ENCODE measurements at regions not wholly inside any gene's neighbourhood (a gene's known extent, or its start where the extent isn't known, plus 50 kb on each side); places are given as distances from the start of the nearest gene placed in this dataset.

DNA sequence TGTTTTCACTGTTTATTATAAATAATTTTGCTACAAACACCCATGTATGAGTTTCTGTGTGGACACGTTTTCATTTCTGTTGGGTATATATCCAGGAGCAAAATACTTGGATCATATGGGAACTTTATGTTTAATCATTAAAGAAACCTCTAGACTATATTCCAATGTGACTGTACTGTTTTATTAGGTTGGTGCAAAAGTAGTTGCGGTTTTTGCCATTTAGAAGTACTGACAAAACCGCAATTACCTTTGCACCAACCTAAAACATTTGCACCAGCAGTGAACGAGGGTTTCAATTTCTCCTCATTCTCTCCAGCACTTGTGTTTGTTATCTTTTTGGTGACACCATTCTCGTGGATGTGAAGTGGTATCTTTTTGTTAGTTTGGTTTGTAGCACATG lies 565.0 kb downstream of the TRIML1 start:
- DNase-seq (ENCODE audit: low read depth, low spot score) (no peak), ATAC-seq (no peak)
- ChIA-PET CTCF (no interaction called here), POLR2A (no interaction called here)
- H3K4me1 ChIP-seq (ENCODE audit: control insufficient read depth, insufficient read depth, low read length), result no peaks in the 10 kb centered on the region
- H3K4me3 ChIP-seq (ENCODE audit: low read depth in 2 of 2, low read length in 2 of 2), result no peak overlapping the region
- TF ChIP-seq POLR2AphosphoS5 (IDR thresholded peaks at IDR 0.05; ENCODE audit: low read depth, low read length) (no peak), CTCF (IDR thresholded peaks at IDR 0.05) (no peak), SIN3A (IDR thresholded peaks at IDR 0.05; ENCODE audit: borderline replicate concordance, insufficient read depth, low read depth, low read length) (no peak), TCF7L2 (IDR thresholded peaks at IDR 0.05; ENCODE audit: low read depth, low read length) (no peak)
- TF ChIP-seq, protein P1, sequence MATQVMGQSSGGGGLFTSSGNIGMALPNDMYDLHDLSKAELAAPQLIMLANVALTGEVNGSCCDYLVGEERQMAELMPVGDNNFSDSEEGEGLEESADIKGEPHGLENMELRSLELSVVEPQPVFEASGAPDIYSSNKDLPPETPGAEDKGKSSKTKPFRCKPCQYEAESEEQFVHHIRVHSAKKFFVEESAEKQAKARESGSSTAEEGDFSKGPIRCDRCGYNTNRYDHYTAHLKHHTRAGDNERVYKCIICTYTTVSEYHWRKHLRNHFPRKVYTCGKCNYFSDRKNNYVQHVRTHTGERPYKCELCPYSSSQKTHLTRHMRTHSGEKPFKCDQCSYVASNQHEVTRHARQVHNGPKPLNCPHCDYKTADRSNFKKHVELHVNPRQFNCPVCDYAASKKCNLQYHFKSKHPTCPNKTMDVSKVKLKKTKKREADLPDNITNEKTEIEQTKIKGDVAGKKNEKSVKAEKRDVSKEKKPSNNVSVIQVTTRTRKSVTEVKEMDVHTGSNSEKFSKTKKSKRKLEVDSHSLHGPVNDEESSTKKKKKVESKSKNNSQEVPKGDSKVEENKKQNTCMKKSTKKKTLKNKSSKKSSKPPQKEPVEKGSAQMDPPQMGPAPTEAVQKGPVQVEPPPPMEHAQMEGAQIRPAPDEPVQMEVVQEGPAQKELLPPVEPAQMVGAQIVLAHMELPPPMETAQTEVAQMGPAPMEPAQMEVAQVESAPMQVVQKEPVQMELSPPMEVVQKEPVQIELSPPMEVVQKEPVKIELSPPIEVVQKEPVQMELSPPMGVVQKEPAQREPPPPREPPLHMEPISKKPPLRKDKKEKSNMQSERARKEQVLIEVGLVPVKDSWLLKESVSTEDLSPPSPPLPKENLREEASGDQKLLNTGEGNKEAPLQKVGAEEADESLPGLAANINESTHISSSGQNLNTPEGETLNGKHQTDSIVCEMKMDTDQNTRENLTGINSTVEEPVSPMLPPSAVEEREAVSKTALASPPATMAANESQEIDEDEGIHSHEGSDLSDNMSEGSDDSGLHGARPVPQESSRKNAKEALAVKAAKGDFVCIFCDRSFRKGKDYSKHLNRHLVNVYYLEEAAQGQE (IDR thresholded peaks at IDR 0.05; ENCODE audit: insufficient read depth in 1 of 2, low read depth in 2 of 2, low read length in 1 of 2), result no peak
- H3K27ac ChIP-seq (ENCODE audit: low read length), result no peak overlapping the region
- no peaks in the 10 kb centered on the region for H3K9me3 ChIP-seq (ENCODE audit: control insufficient read depth, insufficient read depth, low read depth, low read length)
- intact Hi-C loops (cut with micrococcal nuclease; ENCODE audit: unreplicated experiment), result no loop called here
- no peaks in the 10 kb centered on the region for H3K36me3 ChIP-seq (ENCODE audit: control insufficient read depth, insufficient read depth, low read length)
- in situ Hi-C loops (cut with HindIII; ENCODE audit: low pct_unique_long_range_greater_than_20kb, low sequenced_read_pairs), result no loop called here
- no TSS peak for BruUV-seq (replicated peaks)
- no peaks in the 10 kb centered on the region for H3K27me3 ChIP-seq (ENCODE audit: control insufficient read depth, insufficient read depth, low read length)

GRCh38 chr4:188707036-188707435 lies 567.8 kb downstream of the TRIML1 start:
- DNase-seq (ENCODE audit: low read depth, low spot score), result no peak
- ChIA-PET CTCF (no interaction called here), POLR2A (no interaction called here)
- no peak overlapping the region for H3K4me3 ChIP-seq (ENCODE audit: low read depth in 2 of 2, low read length in 2 of 2)
- no peaks in the 10 kb centered on the region for H3K36me3 ChIP-seq (ENCODE audit: control insufficient read depth, insufficient read depth, low read length)
- TF ChIP-seq CTCF (IDR thresholded peaks at IDR 0.05), result no peak
- no peaks in the 10 kb centered on the region for H3K9me3 ChIP-seq (ENCODE audit: control insufficient read depth, insufficient read depth, low read depth, low read length)
- in situ Hi-C loops (cut with HindIII; ENCODE audit: low pct_unique_long_range_greater_than_20kb, low sequenced_read_pairs) (no loop called here), intact Hi-C loops (cut with micrococcal nuclease; ENCODE audit: unreplicated experiment) (no loop called here)
- no peak for ATAC-seq
- no peak overlapping the region for H3K27ac ChIP-seq (ENCODE audit: low read length)
- BruUV-seq (replicated peaks), result no TSS peak
- H3K27me3 ChIP-seq (ENCODE audit: control insufficient read depth, insufficient read depth, low read length), result no peaks in the 10 kb centered on the region
- no peaks in the 10 kb centered on the region for H3K4me1 ChIP-seq (ENCODE audit: control insufficient read depth, insufficient read depth, low read length)

DNA sequence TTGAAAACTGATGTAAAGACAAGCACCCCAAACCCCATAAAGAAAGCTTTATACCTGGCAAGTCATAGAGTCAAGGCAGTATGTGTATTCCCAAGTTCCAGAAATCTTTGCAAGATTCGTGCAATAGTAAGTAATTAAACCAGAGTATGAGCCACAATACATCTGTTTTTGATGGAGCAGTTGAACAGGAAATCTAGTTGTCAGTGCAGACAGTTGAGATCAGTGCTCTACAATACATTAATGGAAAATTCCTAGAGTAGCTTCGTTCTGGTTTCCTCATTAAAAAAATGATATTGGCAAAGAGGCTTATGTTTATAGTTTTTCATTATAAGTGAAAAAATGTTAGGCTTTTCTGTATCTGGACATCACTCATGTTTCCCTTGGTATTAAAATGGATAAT lies 575.3 kb downstream of the TRIML1 start:
- DNase-seq (ENCODE audit: low read depth, low spot score), result no peak
- no peaks in the 10 kb centered on the region for H3K36me3 ChIP-seq (ENCODE audit: control insufficient read depth, insufficient read depth, low read length)
- in situ Hi-C loops (cut with HindIII; ENCODE audit: low pct_unique_long_range_greater_than_20kb, low sequenced_read_pairs), result no loop called here
- ChIA-PET CTCF (no interaction called here), POLR2A (no interaction called here)
- H3K4me3 ChIP-seq (ENCODE audit: low read depth in 2 of 2, low read length in 2 of 2), result no peak overlapping the region
- H3K27me3 ChIP-seq (ENCODE audit: control insufficient read depth, insufficient read depth, low read length), result no peaks in the 10 kb centered on the region
- no peak overlapping the region for H3K27ac ChIP-seq (ENCODE audit: low read length)
- no TSS peak for BruUV-seq (replicated peaks)
- no peaks in the 10 kb centered on the region for H3K4me1 ChIP-seq (ENCODE audit: control insufficient read depth, insufficient read depth, low read length)
- no peak for ATAC-seq
- no peak for TF ChIP-seq TCF7L2 (IDR thresholded peaks at IDR 0.05; ENCODE audit: low read depth, low read length)
- TF ChIP-seq SIN3A (IDR thresholded peaks at IDR 0.05; ENCODE audit: borderline replicate concordance, insufficient read depth, low read depth, low read length), result no peak
- TF ChIP-seq POLR2AphosphoS5 (IDR thresholded peaks at IDR 0.05; ENCODE audit: low read depth, low read length), result no peak
- TF ChIP-seq CTCF (IDR thresholded peaks at IDR 0.05), result no peak
- TF ChIP-seq, protein P1 (IDR thresholded peaks at IDR 0.05; ENCODE audit: insufficient read depth in 1 of 2, low read depth in 2 of 2, low read length in 1 of 2), result no peak
- H3K9me3 ChIP-seq (ENCODE audit: control insufficient read depth, insufficient read depth, low read depth, low read length), result no peaks in the 10 kb centered on the region
- intact Hi-C loops (cut with micrococcal nuclease; ENCODE audit: unreplicated experiment), result no loop called here
